GM21360 (cell line): ENCODE measurements at regions not wholly inside any gene's neighbourhood (a gene's known extent, or its start where the extent isn't known, plus 50 kb on each side); places are given as distances from the start of the nearest gene placed in this dataset.

Source experiments
- ATAC-seq: cut with Tn5 transposase; IDR thresholded peaks from one replicate; pipeline ENCODE4 v1.9.1; 2021; ENCODE audit warnings: mild to moderate bottlenecking, moderate library complexity; ENCODE audit not compliant: unreplicated experiment

- ATAC-seq: no peak
Measured at GRCh38 chr1:4946343-4946742, 291.9 kb downstream of the AJAP1 start.

- no peak for ATAC-seq
Measured at GRCh38 chr1:4944911-4945310, 290.5 kb downstream of the AJAP1 start.

- no peak for ATAC-seq
Measured at GRCh38 chr1:4944072-4944471, 289.7 kb downstream of the AJAP1 start.

GRCh38 chr1:4939266-4939665, 284.9 kb downstream of the AJAP1 start:
- no peak for ATAC-seq

GRCh38 chr1:4937876-4938534, 283.6 kb downstream of the AJAP1 start:
- no peak for ATAC-seq

GRCh38 chr1:4935807-4936206, 281.4 kb downstream of the AJAP1 start:
- ATAC-seq: no peak

- no peak for ATAC-seq
Measured at GRCh38 chr1:4933232-4933631, 278.8 kb downstream of the AJAP1 start.

- no peak for ATAC-seq
Measured at GRCh38 chr1:4932311-4933030, 278.1 kb downstream of the AJAP1 start.

- no peak for ATAC-seq
Measured at GRCh38 chr1:4931486-4931885, 277.1 kb downstream of the AJAP1 start.

GRCh38 chr1:4928186-4928585, 273.8 kb downstream of the AJAP1 start:
- no peak for ATAC-seq

- no peak for ATAC-seq
Measured at GRCh38 chr1:4924356-4924755, 269.9 kb downstream of the AJAP1 start.

- no peak for ATAC-seq
Measured at GRCh38 chr1:4916610-4917009, 262.2 kb downstream of the AJAP1 start.

GRCh38 chr1:4915154-4915553, 260.7 kb downstream of the AJAP1 start:
- no peak for ATAC-seq

- ATAC-seq: no peak
Measured at GRCh38 chr1:4908486-4908885, 254.1 kb downstream of the AJAP1 start.

- ATAC-seq: no peak
Measured at GRCh38 chr1:4894566-4894965, 240.2 kb downstream of the AJAP1 start.

GRCh38 chr1:4880626-4881025, 226.2 kb downstream of the AJAP1 start:
- ATAC-seq: no peak

GRCh38 chr1:4877426-4877825, 223.0 kb downstream of the AJAP1 start:
- ATAC-seq: no peak

- ATAC-seq: no peak
Measured at GRCh38 chr1:4871373-4871772, 217.0 kb downstream of the AJAP1 start.

- no peak for ATAC-seq
Measured at GRCh38 chr1:4868521-4868920, 214.1 kb downstream of the AJAP1 start.

GRCh38 chr1:4856396-4856795, 202.0 kb downstream of the AJAP1 start:
- no peak for ATAC-seq

GRCh38 chr1:4854367-4854766, 200.0 kb downstream of the AJAP1 start:
- no peak for ATAC-seq

- ATAC-seq: no peak
Measured at GRCh38 chr1:4853904-4854303, 199.5 kb downstream of the AJAP1 start.
